Ramos (cell line): ENCODE measurements at regions not wholly inside any gene's neighbourhood (a gene's known extent, or its start where the extent isn't known, plus 50 kb on each side); places are given as distances from the start of the nearest gene placed in this dataset.
"Not testable (repeated sequence)": the region's sequence is repeated elsewhere in the genome, so short reads cannot be mapped to it uniquely, and the experiment has no call there.

Source experiments
- in situ Hi-C: fragments of 300-500 bp; cut with MboI; formaldehyde crosslinking; loops from one replicate; pipeline ENCODE4 v1.14.3; 2022; ENCODE audit warnings: low sequenced_read_pairs; ENCODE audit not compliant: unreplicated experiment

DNA sequence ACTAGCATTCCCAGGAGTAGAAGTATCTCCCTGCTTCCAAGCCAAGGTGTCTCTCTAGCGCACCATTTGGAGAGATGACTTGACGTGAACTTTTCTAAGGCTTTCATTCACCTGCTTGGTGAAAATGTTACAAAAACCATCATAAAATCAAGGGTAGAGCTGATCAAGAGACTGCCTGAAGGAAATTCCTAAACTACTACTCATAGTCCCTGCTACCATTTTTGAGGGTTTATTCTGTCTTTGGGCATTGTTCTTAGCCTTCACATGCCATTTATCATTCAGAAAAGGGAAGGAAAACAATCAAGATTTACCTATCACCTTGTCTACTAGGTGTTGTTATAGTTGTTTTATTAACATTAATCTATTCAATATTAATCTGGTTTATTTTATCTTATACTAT is 525.8 kb downstream of the NTRK3 start:
- in situ Hi-C loops: no loop called here

DNA sequence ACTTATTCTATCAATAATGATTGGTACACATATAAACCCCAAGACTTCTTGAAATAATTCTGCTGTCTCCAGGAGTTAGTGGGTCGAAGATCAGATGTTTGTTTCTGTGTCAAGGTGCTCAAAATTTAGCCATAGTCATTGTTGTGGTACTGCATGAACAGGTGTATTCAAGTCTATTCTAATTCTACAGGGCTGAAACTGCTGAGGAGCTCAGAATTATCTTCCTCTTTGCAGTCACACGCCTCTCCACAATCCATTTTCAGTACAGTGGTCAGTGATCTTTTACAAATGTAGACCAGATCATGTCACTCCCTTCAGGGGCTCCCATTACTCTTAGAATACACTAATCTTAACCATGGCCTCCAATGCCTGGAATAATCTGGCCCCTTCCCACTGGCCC is 527.5 kb downstream of the NTRK3 start:
- in situ Hi-C loops: no loop called here

DNA sequence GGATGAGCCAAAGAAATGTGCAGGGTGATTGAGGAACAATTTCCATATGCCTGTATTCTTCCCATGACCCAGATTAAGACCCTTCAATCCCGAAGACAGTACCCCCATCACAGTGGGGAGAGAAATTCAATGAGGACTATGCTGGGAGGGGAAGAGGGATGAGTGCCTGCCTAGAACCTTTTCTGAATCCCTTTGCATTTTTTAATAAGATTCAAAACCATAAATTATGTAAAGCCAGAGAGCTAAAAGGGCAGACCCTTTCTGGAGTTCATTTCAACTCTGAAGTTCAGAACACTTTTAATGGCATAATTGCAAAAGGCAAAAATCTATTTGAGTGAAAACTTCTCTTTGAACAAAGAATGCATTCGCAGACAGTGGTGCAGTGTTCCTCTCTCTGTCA is 529.5 kb downstream of the NTRK3 start:
- in situ Hi-C loops: no loop called here

DNA sequence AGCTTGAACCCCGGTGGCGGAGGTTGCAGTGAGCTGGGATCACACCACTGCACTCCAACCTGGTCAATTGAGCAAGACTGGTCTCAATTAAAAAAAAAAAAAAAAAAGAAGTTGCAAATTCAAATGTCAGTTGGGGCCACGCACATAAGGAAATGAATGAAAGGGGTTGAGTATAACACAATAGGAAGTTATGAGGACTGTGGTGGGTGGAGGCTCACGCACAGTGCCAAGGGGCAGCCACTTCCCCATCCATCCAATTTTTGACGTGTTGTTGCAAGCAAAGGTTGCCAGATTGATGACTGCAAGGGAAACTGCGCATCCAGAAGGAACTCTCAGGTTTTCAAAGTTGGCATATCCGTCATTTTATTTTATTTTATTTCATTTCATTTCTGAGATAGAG is 532.2 kb downstream of the NTRK3 start:
- in situ Hi-C loops: no loop called here

DNA sequence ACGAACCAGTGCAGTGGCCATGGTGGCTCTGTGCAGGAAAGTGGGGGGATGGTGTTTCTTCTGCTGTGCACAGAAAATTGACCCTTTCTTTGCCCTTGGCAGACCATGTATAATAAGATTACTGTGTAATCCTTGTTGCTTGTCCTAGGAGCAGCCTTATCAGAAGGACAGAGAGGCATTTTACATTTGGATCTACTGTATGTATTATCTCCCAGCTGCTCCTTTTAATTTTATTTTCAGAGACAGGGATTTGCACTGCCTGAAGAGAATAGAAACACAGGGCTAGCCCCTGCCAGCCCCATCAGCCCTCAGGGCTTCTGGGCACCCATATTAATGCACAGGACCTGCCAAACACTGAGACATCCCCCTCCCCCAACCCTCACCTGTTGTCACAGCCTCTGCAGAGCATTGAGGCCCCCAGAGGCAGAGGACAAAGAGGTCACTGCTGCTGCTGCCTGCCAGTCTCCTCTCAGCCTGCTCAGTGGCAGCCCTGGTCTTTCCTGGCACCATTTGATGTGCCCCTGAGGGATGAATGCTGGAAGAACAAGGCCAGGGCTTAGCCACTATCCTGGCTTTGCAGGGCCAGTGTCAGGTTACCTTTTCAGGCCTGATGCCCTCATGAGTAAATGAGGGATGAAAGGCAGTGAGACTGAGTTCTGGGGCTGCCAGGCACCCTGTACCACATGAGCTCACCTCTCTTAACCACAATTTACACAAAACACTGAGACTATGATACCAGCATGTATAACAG is 533.4 kb downstream of the NTRK3 start:
- in situ Hi-C loops: no loop called here

DNA sequence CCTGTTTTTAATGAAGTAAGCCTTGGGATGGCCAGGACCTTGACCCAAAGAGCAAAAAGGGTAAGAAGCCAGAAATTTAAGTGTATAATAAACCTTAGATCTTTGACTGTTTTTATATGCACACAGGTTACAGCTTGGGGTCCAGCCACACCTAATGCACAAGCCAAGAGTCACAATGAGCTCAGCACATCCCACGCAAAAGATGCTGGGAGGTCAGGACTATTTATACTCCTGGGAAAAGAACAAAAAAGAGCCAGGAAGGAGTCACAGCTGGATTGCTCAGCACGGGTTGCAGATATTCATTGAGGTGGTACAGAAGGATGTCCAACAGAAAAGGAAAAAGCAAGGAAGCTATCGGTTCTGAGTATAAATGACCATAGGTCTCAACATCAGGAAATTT is 536.3 kb downstream of the NTRK3 start:
- in situ Hi-C loops: no loop called here

DNA sequence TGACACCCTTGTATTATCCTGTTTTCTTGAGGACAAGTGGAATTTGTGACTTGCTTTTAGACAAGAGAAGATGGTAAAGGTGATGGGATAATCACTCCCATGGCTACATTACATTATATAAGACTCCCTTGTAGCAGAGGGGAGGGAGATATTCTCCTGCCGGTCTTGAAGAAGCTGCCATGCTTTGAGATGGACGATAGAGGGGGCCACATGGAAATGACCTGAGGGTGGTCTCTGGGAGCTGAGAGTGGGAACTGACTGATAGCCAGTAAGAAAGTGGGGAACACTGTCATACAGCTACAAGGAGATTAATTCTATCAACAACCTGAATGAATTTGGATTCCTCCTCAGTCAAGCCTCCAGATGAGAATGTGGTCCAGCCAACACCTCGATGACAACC is 540.1 kb downstream of the NTRK3 start:
- in situ Hi-C loops: no loop called here

DNA sequence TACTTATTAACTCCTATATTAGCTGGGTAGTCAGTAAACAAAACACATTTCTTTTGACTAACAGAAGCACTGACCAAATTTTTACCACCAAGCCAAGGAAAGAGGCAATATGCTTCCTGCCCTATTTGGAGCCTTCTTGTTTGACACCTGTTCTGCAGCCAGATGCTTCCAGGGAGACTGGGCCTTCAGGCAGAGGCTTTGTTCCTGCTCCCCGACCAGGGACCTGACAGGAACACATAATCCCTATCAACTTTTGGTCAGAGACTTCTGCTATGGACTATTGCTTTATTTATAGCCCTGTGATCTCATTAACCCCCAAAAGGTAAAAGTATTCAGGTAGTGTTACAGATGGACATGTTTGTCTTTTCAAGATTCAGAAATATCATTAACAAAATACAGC is 541.3 kb downstream of the NTRK3 start:
- in situ Hi-C loops: no loop called here

DNA sequence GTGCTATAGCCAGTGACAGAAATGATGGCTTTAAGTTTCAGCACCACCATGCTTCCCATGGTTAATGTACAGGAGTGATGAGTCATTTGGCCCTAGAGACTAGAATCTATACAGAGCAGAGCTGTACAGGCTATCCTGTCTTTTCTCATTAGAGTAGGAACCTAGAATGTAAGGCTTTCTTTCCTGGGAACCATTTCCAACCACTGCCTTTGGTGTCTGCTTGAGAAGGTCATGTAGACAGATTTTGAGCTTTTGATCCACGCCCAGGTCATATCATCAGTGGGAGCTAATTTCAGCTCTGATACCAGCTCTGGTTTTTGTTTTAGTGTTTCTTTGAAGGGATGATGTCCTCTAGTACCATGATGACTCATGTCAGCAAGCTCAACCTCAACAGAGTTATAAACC is 543.1 kb downstream of the NTRK3 start:
- in situ Hi-C loops: no loop called here

DNA sequence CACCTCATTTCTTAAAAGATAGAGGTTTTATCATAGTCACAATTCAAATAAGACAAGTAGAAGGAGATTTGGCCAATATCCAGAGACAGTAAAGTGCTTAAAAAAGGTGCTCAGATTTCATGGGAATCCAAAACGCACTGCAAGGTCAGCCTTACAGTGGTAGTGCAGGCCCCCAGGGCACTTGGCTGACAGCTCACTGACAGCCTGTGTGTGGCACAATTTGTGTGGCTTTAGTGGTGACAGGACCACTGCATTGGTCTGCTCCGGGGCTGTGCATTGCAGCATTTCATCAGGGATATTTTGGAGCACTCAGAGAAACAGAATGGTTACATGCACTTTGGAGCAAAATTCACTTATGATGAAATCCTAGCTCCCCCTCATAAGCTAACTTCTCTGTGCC is 544.3 kb downstream of the NTRK3 start:
- in situ Hi-C loops: no loop called here

DNA sequence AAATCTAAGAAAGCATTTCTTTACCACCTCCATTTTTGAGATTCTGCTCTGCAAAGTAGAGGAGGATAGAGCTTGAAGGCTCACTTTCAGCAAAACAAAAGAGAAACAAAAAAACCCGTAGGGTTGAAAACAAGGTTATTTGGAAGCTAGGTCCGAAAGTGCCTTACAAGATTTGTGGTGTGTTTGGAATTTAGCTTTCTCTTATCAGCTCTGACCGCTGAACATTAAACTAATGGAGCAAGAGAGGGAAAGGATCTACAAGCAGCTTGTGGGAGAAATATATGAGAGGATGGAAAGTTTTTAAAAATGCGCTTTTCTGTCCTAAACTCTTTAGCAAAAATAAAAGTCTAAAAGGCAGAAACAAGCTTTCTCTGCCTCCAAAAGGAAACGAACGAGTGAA is 545.5 kb downstream of the NTRK3 start:
- in situ Hi-C loops: no loop called here

DNA sequence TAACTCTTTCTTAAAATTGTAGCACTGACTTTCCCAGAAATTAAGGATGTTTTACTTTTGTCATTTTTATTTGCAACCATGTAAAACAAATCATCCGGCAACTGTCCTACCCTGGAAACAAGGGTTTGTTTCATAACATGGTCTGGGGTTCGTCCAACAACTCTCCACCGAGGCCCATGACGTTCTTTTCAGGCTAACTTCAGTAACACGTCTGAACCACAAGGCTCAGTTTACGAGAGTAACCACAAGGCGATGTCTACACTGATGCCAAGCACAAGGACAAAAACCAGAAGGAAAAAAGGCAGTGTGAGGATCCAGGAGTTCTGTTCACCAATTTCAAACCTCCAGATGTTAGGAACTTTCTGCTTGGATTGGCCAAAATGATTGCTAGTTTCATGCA is 546.1 kb downstream of the NTRK3 start:
- in situ Hi-C loops: no loop called here

DNA sequence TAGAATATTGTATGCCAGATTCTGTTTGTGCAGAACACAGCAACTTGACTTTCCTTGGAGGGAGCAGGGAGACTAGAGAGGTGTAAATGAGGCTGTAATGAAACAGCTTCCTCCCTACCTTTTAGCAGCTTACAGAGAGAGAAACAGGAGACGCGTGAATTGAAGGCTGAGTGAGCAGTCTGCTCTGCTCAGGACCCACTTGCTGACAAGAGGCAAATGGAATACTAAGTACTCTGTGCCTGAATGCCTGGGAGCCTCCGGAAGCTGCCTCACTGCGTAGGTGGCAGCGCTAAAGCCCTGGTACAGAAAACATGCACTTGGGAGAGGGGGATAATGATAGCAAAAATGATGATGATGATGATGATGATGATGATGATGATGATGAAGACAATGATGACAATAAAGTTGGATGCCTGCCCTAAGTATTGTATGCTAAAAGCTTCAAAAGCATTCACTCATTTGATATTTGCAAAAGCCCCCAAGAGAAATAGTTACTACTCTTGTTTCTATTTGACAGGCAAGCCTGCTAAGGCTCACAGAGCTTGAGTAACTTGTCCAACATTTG is 548.9 kb downstream of the NTRK3 start:
- in situ Hi-C loops: no loop called here

DNA sequence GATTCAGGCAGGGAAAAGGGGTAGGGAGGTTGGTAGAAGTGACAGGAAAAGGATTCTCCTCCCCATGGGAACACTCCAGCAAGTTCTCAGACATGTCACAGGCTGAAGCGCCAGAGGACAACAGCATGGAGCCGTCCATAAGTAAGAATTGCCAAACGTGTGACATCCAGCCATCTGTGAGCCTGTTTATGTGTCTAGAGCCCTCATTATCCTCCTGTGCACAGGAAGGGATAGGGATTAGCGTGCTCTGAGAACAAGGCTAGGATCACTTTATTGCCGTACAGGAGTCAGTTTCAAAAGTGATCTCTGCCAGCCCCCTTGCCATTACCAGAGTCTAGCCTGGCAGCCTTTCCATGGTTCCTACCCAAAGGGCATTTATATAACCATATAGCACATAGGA is 549.5 kb downstream of the NTRK3 start:
- in situ Hi-C loops: no loop called here

DNA sequence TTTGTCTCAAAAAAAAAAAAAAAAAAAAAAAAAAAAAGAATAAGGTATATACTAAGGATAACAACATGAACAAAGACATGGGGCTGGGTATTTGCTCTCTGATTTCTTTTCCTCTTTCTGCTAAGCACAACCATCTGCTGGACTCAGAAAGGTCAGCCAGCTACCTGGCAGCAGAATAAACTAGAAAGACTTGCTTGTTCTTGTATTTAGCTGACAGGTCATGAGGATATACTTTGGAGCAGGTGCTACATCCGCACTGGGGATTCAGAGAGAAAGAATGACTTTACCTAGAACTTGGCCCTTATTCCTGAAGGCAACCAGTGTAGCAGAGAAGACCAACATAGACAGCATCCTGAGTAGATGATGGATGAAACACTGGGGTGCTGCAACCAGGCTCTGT is 550.5 kb downstream of the NTRK3 start:
- in situ Hi-C loops: no loop called here

DNA sequence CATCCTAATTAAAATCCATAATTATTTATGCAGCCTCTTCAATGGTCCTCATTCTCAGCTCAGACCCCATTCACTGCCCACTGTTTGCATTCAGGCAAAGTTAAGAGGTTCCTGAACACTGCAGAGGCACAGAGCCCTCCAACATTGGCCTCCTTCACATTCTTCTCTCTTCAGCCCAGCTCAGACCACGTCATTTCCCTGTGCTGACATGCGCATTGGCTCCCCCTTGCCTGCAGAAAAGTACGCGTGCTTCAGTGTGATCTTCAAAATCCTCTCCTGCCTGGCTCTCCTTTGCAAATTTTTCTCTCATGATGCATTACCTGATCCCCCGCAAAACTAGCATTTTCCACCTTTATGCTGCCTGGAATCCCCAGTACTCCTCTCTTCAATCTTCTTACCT is 552.3 kb downstream of the NTRK3 start:
- in situ Hi-C loops: no loop called here

DNA sequence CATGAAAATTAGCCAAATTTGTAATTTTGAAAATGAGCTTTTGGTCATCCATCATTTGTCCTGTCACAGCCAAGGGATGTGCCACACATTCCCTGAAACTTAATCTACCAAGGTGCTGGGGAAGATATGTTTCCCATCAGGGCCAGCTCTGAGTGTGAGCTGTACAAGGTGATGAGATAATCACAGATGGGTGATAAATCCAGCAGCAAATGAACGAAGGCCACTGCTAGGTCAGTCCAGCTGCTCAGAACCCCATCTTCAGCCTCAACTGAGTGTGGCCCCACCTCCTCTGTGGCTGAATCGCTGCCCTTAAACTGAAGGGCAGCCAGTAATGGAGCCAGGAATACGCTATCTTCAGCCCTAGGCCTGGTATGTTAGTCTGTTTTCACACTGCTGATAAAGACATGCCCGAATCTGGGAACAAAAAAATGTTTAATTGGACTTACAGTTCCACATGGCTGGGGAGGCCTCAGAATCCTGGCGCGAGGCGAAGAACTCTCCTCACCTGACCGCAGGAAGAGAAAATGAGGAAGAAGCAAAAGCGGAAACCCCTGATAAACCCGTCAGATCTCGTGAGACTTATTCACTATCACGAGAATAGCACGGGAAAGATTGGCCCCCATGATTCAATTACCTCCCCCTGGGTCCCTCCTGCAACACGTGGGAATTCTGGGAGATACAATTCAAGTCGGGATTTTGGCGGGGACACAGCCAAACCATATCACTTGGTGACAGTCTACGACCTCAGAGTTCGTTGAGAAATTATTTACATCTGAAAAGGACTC is 553.0 kb downstream of the NTRK3 start:
- in situ Hi-C loops: no loop called here

DNA sequence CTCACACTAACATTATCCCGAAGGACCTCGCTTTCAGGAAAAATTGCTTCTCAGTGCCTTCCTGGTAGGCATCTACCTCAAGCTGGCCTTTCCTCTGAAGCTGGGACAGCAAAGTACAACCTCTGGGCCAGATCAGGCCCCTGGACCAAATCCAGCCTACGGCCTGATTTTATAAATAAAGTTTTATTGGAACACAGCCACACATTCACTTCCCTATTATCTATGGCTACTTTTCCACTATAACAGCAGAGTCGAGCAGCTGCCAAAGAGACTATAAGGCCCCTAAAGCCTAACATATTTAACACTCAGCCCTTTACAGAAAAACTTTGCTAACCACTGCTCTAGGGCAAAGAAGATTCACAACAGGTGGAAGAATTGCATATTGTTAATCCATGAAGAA is 554.3 kb downstream of the NTRK3 start:
- in situ Hi-C loops: no loop called here

DNA sequence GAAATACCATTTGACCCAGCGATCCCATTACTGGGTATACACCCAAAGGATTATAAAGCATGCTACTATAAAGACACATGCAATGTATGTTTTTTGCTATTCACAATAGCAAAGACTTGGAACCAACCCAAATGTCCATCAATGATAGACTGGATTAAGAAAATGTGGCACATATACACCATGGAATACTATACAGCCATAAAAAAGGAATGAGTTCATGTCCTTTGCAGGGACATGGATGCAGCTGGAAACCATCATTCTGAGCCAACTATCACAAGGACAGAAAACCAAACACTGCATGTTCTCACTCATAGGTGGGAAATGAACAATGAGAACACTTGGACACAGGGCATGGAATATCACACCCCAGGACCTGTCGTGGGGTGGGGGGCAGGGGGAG is 558.1 kb downstream of the NTRK3 start:
- in situ Hi-C loops: not testable (repeated sequence)

DNA sequence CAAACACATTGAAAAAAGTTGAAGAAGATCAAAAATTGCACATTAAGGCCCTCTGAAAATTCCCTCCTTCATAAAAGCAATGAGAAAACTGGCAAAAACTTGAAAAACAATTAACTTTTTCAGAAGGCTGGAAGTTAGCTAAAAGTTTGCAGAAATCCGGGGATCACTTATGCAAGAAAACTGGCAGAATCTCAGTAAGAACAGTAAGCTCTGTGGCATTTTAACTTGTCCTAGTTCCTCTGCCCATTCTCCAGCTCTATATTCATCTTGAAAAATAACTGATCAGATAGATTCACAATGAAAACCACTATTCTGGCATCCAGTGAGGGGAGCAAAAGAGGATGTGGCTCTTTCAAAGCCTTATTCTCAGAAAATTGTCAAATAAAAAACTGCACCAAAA is 566.8 kb downstream of the NTRK3 start:
- in situ Hi-C loops: no loop called here

DNA sequence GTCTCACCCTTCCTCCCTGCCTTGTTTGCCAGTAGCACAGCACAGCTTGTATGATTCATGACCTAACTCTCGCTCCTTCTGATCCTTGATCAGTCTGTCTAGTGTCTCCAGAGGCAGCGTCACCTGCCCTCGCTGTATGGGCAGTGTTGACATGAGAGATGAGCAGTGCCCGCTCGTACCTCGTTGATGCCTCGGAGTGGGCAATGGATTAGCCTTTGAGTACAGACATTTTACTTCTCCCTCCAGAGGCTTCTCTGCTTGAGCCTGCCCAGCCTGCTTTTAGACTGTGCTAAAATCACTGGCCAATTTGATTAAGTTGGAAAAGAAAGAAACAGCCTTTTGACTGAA is 569.0 kb downstream of the NTRK3 start:
- in situ Hi-C loops: no loop called here
